ENCODE measurements at regions not wholly inside any gene's neighbourhood (a gene's known extent, or its start where the extent isn't known, plus 50 kb on each side); places are given as distances from the start of the nearest gene placed in this dataset.

- Histone ChIP-seq H3K79me2 (ENCODE audit: control insufficient read depth, low read length) (no peaks in the 10 kb centered on the region), H3K27ac (ENCODE audit: low read depth, low read length) (no peak overlapping the region), H3K4me2 (ENCODE audit: low read length) (no peak overlapping the region), H4K20me1 (ENCODE audit: control insufficient read depth, insufficient read depth, low read depth, low read length) (no peaks in the 10 kb centered on the region), H3F3A (ENCODE audit: control insufficient read depth, insufficient read depth) (no peaks in the 10 kb centered on the region), H3K9me3 (ENCODE audit: control insufficient read depth, insufficient read depth, low read length) (no peaks in the 10 kb centered on the region), H3K27me3 (ENCODE audit: control insufficient read depth, low read length) (no peaks in the 10 kb centered on the region), H3K9me2 (replicated peaks; ENCODE audit: control insufficient read depth, low read length) (no peaks in the 10 kb centered on the region), H3K36me3 (ENCODE audit: control insufficient read depth, low read length) (no peaks in the 10 kb centered on the region), H3K4me1 (ENCODE audit: control insufficient read depth, low read length) (no peaks in the 10 kb centered on the region), H3K4me3 (ENCODE audit: low read length) (no peak overlapping the region)
- TF ChIP-seq CTCF (IDR thresholded peaks at IDR 0.05; ENCODE audit: low read depth, low read length, poor library complexity, severe bottlenecking), result no peak
- no peak for TF ChIP-seq EZH2phosphoT487 (IDR thresholded peaks at IDR 0.05; ENCODE audit: borderline replicate concordance, low read length)
Observed at GRCh38 chr7:32258265-32258664, 188.1 kb upstream of the PDE1C start.

GRCh38 chr7:32257621-32258020, 187.4 kb upstream of the PDE1C start:
- Histone ChIP-seq H3K9me2 (replicated peaks; ENCODE audit: control insufficient read depth, low read length) (no peaks in the 10 kb centered on the region), H3K27ac (ENCODE audit: low read depth, low read length) (no peak overlapping the region), H4K20me1 (ENCODE audit: control insufficient read depth, insufficient read depth, low read depth, low read length) (no peaks in the 10 kb centered on the region), H3K4me1 (ENCODE audit: control insufficient read depth, low read length) (no peaks in the 10 kb centered on the region), H3K79me2 (ENCODE audit: control insufficient read depth, low read length) (no peaks in the 10 kb centered on the region), H3K9me3 (ENCODE audit: control insufficient read depth, insufficient read depth, low read length) (no peaks in the 10 kb centered on the region), H3K4me2 (ENCODE audit: low read length) (no peak overlapping the region), H3K27me3 (ENCODE audit: control insufficient read depth, low read length) (no peaks in the 10 kb centered on the region), H3K36me3 (ENCODE audit: control insufficient read depth, low read length) (no peaks in the 10 kb centered on the region), H3F3A (ENCODE audit: control insufficient read depth, insufficient read depth) (no peaks in the 10 kb centered on the region), H3K4me3 (ENCODE audit: low read length) (no peak overlapping the region)
- TF ChIP-seq EZH2phosphoT487 (IDR thresholded peaks at IDR 0.05; ENCODE audit: borderline replicate concordance, low read length), result no peak
- no peak for TF ChIP-seq CTCF (IDR thresholded peaks at IDR 0.05; ENCODE audit: low read depth, low read length, poor library complexity, severe bottlenecking)

- H3K9me3 ChIP-seq (ENCODE audit: control insufficient read depth, insufficient read depth, low read length), result no peaks in the 10 kb centered on the region
- no peaks in the 10 kb centered on the region for H3K4me1 ChIP-seq (ENCODE audit: control insufficient read depth, low read length)
- no peak overlapping the region for H3K4me3 ChIP-seq (ENCODE audit: low read length)
- no peaks in the 10 kb centered on the region for H3K36me3 ChIP-seq (ENCODE audit: control insufficient read depth, low read length)
- no peak for TF ChIP-seq CTCF (IDR thresholded peaks at IDR 0.05; ENCODE audit: low read depth, low read length, poor library complexity, severe bottlenecking)
- no peak for TF ChIP-seq EZH2phosphoT487 (IDR thresholded peaks at IDR 0.05; ENCODE audit: borderline replicate concordance, low read length)
- no peaks in the 10 kb centered on the region for H3K79me2 ChIP-seq (ENCODE audit: control insufficient read depth, low read length)
- H3K27ac ChIP-seq (ENCODE audit: low read depth, low read length), result no peak overlapping the region
- H3K27me3 ChIP-seq (ENCODE audit: control insufficient read depth, low read length), result no peaks in the 10 kb centered on the region
- no peaks in the 10 kb centered on the region for H3K9me2 ChIP-seq (replicated peaks; ENCODE audit: control insufficient read depth, low read length)
- H3K4me2 ChIP-seq (ENCODE audit: low read length), result no peak overlapping the region
- no peaks in the 10 kb centered on the region for H4K20me1 ChIP-seq (ENCODE audit: control insufficient read depth, insufficient read depth, low read depth, low read length)
- H3F3A ChIP-seq (ENCODE audit: control insufficient read depth, insufficient read depth), result no peaks in the 10 kb centered on the region
Observed at GRCh38 chr7:32256811-32257210, 186.6 kb upstream of the PDE1C start.

GRCh38 chr7:32256376-32256775, 186.2 kb upstream of the PDE1C start:
- H3K79me2 ChIP-seq (ENCODE audit: control insufficient read depth, low read length), result no peaks in the 10 kb centered on the region
- H3F3A ChIP-seq (ENCODE audit: control insufficient read depth, insufficient read depth), result no peaks in the 10 kb centered on the region
- no peak for TF ChIP-seq EZH2phosphoT487 (IDR thresholded peaks at IDR 0.05; ENCODE audit: borderline replicate concordance, low read length)
- no peaks in the 10 kb centered on the region for H4K20me1 ChIP-seq (ENCODE audit: control insufficient read depth, insufficient read depth, low read depth, low read length)
- no peaks in the 10 kb centered on the region for H3K27me3 ChIP-seq (ENCODE audit: control insufficient read depth, low read length)
- H3K27ac ChIP-seq (ENCODE audit: low read depth, low read length), result no peak overlapping the region
- no peaks in the 10 kb centered on the region for H3K9me2 ChIP-seq (replicated peaks; ENCODE audit: control insufficient read depth, low read length)
- H3K36me3 ChIP-seq (ENCODE audit: control insufficient read depth, low read length), result no peaks in the 10 kb centered on the region
- no peak overlapping the region for H3K4me2 ChIP-seq (ENCODE audit: low read length)
- H3K9me3 ChIP-seq (ENCODE audit: control insufficient read depth, insufficient read depth, low read length), result no peaks in the 10 kb centered on the region
- H3K4me1 ChIP-seq (ENCODE audit: control insufficient read depth, low read length), result no peaks in the 10 kb centered on the region
- no peak overlapping the region for H3K4me3 ChIP-seq (ENCODE audit: low read length)

All from DOHH2 (cell line).